GM13976 (cell line): ENCODE measurements at regions not wholly inside any gene's neighbourhood (a gene's known extent, or its start where the extent isn't known, plus 50 kb on each side); places are given as distances from the start of the nearest gene placed in this dataset.

Experiments
- DNase-seq: peaks from one replicate; pipeline ENCODE4 v3.0.0; 2012; ENCODE audit warnings: low spot score
- CTCF ChIP-seq: IDR thresholded peaks from 2 replicates; pipeline ENCODE4 v1.5.1; 2012; ENCODE audit warnings: borderline replicate concordance, mild to moderate bottlenecking; ENCODE audit not compliant: insufficient read depth; ENCODE audit errors: extremely low read depth, missing control alignments, control extremely low read depth
- in situ Hi-C: fragments of 300-500 bp; cut with MboI; formaldehyde crosslinking; loops from one replicate; pipeline ENCODE4 v1.12.0; 2022; ENCODE audit warnings: low sequenced_read_pairs, mixed read lengths, inconsistent platforms; ENCODE audit not compliant: unreplicated experiment

GRCh38 chr6:41428336-41428995 lies 93.1 kb downstream of the NCR2 start:
- in situ Hi-C loops: no loop called here
- no peak for TF ChIP-seq CTCF

GRCh38 chr6:41428996-41429421 lies 93.6 kb downstream of the NCR2 start:
- no peak for DNase-seq
- in situ Hi-C loops: no loop called here
- TF ChIP-seq CTCF: no peak

More at GRCh38 chr6:41428336-41428995, 93.1 kb downstream of the NCR2 start:
- no peak for DNase-seq

GRCh38 chr6:41429506-41430504 lies 94.4 kb downstream of the NCR2 start:
- no peak for DNase-seq
- TF ChIP-seq CTCF: no peak
- in situ Hi-C loops: no loop called here

- no peak for DNase-seq
Observed at GRCh38 chr6:41430875-41431274, 95.5 kb downstream of the NCR2 start.

GRCh38 chr6:41432280-41432679 lies 96.9 kb downstream of the NCR2 start:
- in situ Hi-C loops: no loop called here
- no peak for TF ChIP-seq CTCF
- no peak for DNase-seq

More at GRCh38 chr6:41430875-41431274, 95.5 kb downstream of the NCR2 start:
- in situ Hi-C loops: no loop called here
- TF ChIP-seq CTCF: no peak

- TF ChIP-seq CTCF: no peak
- DNase-seq: no peak
- in situ Hi-C loops: no loop called here
Observed at GRCh38 chr6:41434803-41435481, 99.5 kb downstream of the NCR2 start.
